UCSD-AML1 (cell line): ENCODE measurements at regions not wholly inside any gene's neighbourhood (a gene's known extent, or its start where the extent isn't known, plus 50 kb on each side); places are given as distances from the start of the nearest gene placed in this dataset.

ENCODE experiments used
- DNase-seq: peaks from one replicate; lab custom pipeline; 2025; ENCODE audit not compliant: unreplicated experiment; lab: John Stamatoyannopoulos, UW

DNA sequence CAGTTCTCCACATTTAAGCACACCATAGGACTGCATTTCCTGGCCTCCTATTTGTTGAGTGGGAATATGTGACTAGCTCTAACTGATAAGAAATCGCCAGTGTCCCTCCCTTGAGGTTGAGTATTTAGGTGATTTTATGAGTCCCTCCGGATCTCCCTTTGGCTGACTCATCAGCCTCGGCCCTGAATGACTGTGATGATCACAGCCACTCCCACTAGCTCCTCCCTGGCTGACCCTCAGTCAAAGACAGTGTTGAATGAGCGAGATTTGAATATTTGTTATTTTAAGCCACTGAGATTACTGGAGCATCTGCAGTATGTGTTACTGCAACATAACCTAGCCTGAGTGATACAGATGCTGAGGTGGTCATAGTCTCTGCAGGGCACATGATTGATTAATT lies 515.3 kb downstream of the EPHB1 start:
- DNase-seq, result no peak

DNA sequence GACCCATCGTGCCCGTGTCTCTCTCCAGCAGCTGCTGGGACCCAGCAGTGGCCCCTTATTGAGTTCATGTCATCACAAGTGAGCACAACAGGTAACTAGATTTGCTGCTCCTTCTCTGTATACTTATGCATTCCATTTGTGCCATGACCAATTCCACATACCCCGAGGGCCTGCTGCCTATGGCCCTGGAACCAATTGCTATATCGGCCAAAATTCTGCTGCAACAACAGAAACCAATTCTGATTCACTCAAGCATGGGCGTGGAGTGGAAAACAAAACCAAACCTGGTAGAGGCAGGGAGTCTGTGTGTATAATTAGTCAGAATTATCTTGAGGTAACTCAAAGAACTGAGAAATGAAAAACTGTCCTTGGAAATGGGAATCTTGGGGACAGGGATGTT lies 516.6 kb downstream of the EPHB1 start:
- DNase-seq, result no peak

DNA sequence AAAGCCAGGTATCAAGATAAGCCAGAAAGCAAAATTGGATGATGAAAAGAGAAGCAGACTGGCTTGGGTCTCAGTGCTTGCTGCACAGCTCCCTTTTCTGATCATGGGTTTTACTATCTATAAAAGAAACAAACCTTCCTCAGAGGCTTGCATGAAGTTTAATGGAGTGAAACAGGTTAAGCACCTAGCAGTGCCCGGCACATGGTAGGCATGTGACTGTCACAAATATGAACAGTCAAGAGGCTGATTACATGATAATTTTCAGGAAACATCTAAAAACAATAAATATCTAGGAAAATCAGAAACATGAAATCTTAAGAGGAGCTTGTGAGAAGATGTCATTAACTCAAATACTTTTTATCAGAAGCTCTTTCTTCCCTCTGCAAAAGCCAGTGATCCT lies 519.2 kb downstream of the EPHB1 start:
- no peak for DNase-seq

DNA sequence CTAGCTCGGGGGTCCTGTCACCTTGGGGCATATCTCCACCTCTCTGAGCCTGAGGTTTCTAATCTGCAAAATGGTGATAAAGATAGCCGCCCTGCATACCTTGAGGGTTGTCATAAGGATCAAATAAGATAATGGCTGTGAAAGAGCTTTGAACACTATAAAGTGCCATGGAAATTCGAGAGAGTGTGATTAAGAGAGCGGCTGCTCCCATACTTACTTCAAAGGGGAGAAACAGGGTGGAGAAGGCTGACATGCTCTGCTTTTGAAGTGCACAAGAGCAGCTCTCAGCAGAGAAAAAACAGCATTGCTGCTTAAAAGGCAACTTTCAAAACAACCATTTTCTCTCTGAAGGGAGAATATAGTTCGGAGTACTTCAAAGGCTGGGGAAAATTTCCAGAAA lies 529.2 kb downstream of the EPHB1 start:
- no peak for DNase-seq

DNA sequence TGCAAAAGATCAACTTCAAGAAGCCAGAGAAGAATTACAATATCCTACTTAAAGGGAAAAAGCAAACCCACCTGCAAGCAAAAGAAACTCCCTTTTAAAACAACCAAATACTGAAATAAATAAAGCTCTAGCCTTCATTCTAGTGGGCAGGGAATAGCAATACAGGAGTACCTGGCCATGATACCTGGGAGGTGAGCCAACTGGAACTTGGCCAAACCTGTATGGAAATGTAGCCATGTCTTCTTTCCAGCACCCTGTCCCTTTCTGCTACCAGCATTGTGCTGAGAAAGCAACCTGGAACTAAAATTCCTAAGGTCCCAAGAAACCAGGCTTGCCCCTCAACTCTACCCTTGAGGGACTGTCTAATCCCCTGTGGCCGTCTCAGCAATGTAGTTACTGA lies 530.0 kb downstream of the EPHB1 start:
- no peak for DNase-seq

DNA sequence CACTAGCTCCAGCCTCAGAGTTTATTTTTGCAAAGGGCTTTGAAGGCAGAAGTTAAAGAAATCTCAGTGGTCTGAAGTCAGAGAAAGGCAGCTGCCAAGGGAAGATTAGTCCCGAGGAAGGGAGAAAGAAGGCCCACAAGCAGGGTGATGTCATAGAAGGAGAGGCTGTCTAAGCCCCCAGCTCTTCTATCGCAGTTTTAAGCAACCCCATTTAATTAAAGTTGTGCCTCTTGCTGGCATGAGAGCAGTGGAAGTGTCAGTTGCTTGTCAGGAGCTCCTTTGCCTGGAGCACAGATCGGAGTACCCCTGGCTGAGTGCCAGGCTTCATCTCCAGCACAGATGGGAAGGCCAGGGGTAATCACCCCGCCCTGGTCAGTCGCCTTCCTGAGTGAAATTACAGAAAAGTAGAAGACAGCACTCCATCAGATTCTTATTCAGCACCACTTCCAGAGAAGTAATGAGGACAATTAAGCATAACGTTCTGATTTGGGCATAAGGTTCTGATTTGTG lies 530.7 kb downstream of the EPHB1 start:
- DNase-seq, result no peak

DNA sequence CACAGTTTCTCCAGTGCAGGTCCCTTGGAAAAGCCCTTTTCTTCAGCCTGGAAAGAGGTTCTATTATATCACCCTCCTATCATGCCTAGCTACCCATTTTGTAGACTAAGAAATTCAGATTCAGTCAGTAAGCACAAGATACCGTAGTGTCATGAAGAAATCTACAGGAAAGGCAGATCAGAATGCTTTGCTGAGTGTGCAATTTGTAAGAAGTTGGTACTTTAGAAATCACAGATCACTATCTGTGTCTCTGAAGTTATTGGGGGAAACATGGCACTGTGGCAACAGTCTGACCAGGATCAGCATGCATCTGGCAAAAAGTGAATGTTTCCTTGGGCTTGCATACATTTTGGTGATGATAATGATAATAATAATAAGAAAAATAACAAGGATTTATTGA lies 531.8 kb downstream of the EPHB1 start:
- no peak for DNase-seq

DNA sequence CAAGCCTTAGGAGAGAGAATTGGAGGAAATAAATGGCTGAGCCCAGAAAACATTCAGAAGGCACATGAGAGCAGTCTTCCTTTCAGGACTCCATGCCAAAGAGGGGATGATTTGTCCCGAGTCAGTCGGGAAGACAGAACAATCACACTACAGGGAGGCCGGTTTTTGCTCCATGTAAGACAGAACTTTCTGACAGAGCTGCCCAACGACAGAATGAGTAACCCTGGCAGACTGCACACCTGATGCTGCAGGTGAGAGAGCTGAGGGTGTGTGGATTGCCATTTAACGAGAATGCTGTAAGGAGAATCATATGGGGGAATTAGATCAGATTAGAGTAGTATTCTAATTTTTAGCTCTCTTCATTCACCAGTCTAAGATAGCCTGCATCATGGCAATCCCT lies 533.0 kb downstream of the EPHB1 start:
- no peak for DNase-seq

DNA sequence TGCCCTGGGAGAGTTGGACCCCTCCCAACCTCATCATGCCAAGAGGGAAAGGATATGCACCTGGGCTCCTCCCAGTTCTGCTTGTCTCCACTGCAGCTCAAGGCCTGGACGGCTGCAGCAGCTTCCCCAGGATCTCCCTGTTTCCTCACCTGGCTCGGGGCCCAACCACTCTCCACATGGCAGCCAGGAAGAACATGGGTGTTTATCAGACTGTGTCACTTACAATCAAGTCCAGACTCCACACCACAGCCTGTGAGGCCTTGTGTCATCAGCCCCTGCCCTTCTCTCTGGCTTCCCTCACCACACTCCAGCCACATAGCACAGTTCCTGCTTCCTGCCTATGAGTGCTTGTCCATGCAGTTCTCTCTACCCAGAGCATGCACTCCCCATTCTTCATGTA lies 534.4 kb downstream of the EPHB1 start:
- DNase-seq, result no peak

DNA sequence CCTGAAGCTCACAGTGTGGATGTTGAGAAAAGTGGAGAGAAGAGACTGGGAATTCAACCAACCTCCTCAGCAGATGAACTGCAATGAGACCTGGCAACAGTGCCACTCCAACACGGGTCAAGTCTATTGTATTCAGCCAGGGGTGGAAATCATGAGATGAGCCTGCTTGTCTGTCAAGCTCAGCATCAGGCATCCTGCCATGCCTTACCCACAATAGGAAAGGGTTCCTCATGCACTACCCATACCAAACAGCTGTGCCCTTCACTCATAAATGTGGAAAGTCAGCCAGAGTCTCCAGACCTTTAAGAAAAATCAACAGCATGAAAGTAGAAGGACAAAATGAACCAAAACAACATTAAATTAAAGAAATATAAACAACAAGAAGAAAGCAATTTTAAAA lies 542.1 kb downstream of the EPHB1 start:
- no peak for DNase-seq

DNA sequence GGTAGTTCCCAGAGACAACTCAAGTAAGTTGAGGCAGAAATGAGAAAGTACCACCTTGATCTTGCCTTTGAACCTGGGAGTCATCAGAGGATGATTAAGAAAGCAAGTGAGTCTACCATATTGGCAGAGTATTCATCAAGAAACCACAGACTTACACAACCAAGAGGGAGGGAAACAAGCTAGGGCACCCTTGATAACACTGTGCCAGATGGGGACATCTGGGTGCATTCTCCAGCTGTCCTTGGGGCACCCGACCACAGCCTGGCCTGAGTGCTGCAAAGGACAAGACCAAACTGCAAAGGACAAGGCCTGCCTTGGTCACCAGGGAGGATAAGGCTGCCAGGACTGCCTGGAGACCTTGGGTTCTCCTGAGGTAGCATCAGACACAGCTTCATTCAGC lies 553.6 kb downstream of the EPHB1 start:
- no peak for DNase-seq

DNA sequence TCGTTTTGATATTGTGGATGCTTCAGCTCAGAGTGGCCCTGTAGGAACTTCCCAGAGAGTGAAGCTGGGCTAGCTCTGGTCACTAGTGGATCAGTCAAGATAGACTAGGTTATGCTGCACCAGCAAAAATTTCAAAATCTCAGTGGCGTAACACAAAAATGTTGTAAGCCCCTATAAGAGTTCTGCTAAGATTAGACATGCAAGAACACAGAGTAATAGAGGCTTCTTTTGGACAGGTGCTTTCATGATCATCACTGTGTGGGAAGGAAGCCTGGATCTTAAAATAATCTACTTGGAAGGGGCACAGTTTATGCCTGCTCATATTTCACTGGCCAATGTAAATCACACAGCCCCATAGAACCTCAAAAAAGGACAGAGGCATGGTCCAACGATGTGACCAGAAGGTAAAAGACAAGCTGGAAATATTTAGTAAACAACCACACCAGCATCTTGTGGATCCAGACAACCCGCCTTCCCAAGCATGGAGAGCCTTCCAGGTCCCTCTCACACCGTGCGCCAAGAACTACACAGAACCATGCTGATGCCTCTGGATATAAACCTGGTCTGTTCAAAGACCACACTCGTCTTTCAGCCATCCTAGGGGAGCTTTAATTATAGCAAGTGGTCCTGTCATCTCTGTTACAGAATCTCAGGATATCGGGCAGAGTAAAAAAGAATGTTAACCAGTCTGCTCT lies 554.3 kb downstream of the EPHB1 start:
- DNase-seq, result no peak

DNA sequence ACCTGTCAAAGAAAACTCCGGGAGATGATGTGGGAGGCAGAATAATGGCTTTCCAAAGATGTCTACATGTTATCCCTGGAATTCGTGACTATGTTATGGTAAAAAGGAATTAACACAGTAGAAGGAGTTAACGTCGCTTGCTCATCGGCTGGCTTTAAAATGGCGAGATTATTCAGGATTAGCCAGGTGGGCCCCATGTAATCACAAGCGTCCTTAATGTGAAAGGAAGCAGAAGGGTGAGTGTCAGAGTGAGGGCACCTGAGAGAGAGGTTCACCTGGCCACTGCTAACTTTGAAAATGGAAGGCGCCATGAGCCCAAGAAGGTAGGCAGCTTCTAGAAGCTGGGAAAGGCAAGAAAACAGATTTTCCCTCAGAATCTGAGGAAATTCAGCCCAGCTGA lies 557.2 kb downstream of the EPHB1 start:
- DNase-seq, result no peak

DNA sequence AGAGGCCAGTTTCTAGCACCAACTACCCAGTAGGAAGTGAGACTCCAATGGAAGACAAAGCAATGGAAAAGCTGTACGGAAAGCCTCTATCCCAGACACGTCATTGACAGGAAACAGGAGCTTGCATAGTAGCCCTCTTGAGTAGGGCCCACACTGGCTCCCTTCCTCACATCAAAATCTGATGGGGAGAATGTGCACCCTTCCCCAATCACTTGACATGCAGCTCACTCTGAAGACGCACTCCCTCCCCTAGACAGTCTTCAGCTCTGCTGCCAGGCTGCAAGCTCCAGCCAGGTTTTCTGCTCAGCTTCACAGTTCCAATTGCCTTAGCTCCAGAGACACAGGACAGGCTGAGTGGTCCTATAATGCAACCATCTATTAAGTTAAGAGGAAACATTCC lies 567.8 kb downstream of the EPHB1 start:
- DNase-seq, result no peak

DNA sequence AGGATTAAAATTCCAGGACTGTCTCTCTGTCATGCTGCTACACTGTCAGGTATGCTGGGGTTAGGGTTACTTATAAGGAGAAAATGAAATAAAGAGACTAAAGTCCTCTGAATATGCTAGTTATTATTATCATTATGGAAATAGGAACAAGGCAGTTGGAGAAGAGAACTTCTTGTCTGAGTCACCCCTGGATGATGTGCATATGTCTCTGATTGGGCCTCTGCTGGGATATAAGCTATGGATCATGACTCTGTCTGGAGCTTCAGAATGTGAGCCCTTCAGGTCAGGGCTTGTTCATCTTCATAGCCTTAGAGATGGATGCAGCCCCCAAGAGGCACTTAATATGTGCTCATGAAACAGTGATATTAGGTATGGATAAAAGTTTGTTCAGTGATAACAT lies 569.6 kb downstream of the EPHB1 start:
- DNase-seq, result no peak

DNA sequence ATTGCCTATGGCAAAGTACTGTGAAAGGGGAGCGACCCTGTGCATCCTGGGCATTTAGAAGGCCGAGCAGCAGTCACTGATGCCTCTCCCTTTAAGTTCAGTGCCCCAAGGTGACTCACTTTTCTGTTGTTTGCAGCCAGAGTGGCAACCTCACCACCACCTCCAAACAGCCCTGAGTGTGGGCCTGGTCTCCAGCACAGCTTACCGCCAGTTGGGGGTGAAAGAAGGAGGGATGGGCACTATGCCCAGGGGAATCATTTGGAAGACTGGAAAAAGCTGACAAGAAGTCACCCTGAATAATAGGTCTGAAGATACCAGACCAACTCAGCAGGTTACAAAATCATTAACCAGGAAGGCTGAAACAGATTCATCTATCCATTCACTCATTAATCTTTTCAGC lies 571.8 kb downstream of the EPHB1 start:
- DNase-seq, result no peak

DNA sequence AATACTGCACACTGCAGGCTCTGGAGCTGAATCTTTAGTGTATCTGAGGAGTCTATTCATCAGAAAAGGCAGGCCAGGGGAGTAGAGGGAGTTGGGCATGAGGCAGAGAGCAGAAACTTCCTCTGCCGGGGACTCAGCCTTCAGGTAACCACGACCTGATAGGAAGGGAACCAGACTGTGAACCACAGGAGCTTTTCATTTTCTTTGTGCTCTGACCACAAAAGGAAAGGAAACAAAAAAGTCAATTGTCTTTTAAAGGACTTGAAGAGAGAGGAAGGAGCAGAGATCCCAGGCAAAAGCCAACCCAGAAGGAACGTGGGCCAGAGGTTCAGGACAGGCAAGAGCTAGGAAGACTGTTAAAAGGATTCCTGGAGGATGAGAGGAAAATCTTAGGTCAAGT lies 573.3 kb downstream of the EPHB1 start:
- DNase-seq, result no peak

DNA sequence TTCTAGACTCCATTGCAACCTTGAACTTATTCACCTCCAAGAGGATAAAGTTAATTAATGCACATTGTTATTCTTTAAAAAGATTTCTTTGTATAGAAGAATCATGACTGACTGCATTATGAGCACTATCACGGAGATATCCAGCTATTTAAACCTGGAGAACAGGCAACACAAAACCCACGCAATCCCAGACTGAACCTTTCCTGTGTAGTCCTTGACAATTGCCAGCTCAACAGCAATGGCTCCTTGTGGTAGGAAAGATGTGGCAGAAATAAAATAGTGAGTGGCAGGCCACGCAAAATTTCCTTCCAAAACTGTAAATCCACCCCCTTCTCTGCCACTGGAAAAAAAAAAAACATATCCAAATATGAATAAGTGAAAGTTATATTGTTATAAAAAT lies 573.7 kb downstream of the EPHB1 start:
- DNase-seq, result no peak

DNA sequence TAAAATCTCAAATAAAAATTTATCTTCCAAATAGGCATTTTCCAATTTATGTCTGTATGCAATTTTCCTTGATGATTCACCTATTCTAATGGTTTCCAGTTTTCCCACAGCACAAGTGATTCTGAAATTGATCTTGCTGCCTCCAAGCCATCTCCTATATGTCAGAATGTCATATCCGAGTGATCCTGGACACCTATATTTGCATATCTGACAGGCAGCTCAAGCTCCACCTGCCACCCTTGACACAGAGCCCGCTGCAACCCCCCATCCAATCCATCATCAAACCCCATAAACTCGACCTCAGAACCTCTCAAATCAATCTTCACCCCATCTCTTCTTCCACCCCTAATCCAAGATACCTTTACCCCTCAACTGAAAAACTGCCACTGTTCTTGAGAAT lies 579.5 kb downstream of the EPHB1 start:
- DNase-seq, result no peak

DNA sequence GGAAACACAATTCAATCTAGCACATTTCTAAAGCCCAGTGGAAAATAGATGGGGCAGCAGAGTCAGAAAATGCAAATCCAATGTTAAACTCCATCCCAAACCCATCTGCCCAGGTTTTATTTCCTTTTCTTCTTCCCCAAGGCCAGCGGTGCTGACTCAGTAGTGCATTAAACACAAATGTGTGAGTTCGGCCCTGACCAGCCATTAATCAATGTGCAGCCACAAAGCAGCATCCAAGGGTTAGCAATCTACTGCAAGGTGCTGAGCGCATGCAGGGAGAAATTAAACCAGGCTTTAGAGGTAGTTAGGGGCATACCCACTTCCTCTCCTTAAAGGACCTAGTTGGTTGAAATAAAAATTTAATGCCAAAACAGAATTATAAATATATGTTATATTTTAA lies 583.3 kb upstream of the PPP2R3A start:
- no peak for DNase-seq

DNA sequence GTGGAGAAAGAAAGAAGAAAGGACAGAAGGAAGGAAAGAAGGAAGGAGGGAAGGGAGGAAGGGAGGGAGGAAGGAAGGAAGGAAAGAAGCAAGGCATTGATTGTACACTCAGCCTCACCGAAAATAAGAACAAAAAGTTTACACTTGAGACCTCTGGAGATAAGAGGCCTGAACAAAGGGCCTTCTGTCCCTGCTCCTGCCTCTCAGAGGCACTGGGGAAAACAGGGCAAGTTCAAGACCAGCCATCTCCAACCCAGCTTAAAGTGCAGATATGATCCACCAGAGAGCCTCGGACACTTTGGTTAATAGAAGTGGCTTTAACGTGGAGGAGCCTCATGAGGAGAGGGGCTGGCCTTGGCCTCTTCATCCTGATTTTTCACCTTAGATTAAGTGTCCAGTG lies 582.9 kb upstream of the PPP2R3A start:
- DNase-seq, result no peak

DNA sequence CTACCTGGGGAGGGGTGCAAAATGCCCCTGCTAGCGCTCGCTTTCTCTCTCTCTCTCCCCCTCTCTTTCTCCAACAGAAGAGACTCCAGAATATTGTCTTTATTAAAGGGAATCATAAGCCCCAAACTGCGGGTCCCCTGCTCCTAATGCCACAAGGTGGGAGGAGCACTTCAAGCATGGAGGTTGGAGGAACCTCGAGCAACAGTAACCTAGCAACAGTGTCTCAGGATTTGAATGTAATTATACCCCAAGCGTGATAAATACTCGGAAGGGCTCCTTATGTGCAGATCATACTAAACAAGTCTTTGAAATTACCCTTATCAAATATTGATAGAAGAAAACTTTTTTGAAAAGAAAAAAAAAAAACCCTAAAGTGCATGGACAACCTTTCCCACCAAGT lies 582.2 kb upstream of the PPP2R3A start:
- DNase-seq, result no peak

DNA sequence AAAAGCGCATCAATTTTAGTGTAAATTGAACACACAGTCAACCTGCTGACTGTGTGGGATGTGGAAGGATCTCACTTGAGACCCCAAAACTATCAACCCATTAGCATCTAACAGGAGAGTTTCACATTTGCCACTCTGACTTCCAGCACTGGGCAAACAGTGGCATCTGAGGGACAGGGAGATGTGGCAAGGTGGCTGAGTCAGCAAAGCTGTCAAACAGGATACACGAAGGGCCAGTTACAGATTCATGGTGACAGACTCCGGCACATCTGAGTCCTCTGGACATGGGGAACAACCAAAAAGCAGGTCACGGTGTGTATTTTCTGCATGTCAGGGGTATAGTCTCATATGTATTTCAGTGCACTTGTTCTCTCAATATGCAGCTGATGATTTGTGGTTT lies 573.4 kb upstream of the PPP2R3A start:
- no peak for DNase-seq

DNA sequence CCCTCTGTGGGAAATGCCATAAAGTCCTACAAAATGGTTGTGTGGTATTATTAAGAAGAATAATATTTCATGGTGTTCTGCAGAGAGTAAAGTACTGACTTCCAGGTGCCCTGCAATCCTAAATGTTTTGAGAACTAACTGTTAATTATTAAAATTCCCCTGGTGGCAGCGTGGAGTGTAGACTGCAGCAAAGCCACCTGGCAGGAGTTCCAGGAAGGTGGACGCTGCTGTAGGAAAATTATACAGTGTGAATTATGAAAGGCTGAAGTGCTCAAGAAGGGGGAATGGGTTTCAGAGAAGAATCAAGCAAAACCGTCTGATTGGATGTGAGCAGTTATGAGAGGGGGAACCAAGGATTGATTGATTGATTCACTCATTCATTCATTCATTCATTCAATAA lies 572.4 kb upstream of the PPP2R3A start:
- DNase-seq, result no peak
